K562 (cell line): ENCODE measurements at regions not wholly inside any gene's neighbourhood (a gene's known extent, or its start where the extent isn't known, plus 50 kb on each side); places are given as distances from the start of the nearest gene placed in this dataset.

Experiments
- FOSL1 ChIP-seq: fragments of 200-800 bp; sonication (Bioruptor generic); conservative IDR thresholded peaks from 2 replicates; pipeline ENCODE4 v1.6.1; 2016; ENCODE audit warnings: missing genetic modification characterization, missing compliant biosample characterization
- MAFF ChIP-seq: IDR thresholded peaks from 2 replicates; pipeline ENCODE4 v1.6.1; 2012; ENCODE audit warnings: low read length, improper control_type of control experiment
- MAFG ChIP-seq: fragments of 450-650 bp; conservative IDR thresholded peaks from 2 replicates; pipeline ENCODE4 v1.6.1; 2016; ENCODE audit warnings: missing genetic modification characterization, missing compliant biosample characterization
- TBP ChIP-seq: optimal IDR thresholded peaks from 2 replicates; pipeline ENCODE3; 2011; ENCODE audit warnings: low read depth, low read length, improper control_type of control experiment
- ZBTB34 ChIP-seq: fragments of 250-450 bp; sonication (Bioruptor Pico); IDR thresholded peaks from 2 replicates; pipeline ENCODE4 v1.8.0; 2021; ENCODE audit warnings: mild to moderate bottlenecking, moderate library complexity
- ZNF134 ChIP-seq: fragments of 250-450 bp; sonication (Bioruptor Pico); conservative IDR thresholded peaks from 2 replicates; pipeline ENCODE4 v1.4.0; 2020
- ZNF224 ChIP-seq: sonication (generic); formaldehyde crosslinking; IDR thresholded peaks from 2 replicates; pipeline ENCODE4 v1.8.0; 2022; ENCODE audit warnings: mild to moderate bottlenecking, missing genetic modification reagents
- ZNF407 ChIP-seq: fragments of 450-650 bp; IDR thresholded peaks from 2 replicates; pipeline ENCODE4 v1.6.1; 2016; ENCODE audit warnings: low read depth
- ZNF507 ChIP-seq: conservative IDR thresholded peaks from 2 replicates; pipeline ENCODE4 v1.6.1; 2017; ENCODE audit warnings: missing genetic modification characterization, missing compliant biosample characterization
- ZNF79 ChIP-seq: fragments of 250-450 bp; sonication (Bioruptor Pico); IDR thresholded peaks from 2 replicates; pipeline ENCODE4 v1.4.0; 2020; ENCODE audit warnings: low read depth, mild to moderate bottlenecking, moderate library complexity

GRCh38 chr6:90993770-90994169, 406.9 kb upstream of the MAP3K7 start (continued):
- TF ChIP-seq ZBTB34 (CRISPR knock-in tag) (no peak), ZNF507 (tag) (no peak), TBP (no peak), MAFF (peak; percentile 17; the same call in 1 of the 2 replicates), ZNF79 (CRISPR knock-in tag) (no peak), FOSL1 (tag) (no peak), MAFG (peak; percentile 31; the same call in 1 of the 2 replicates), ZNF134 (CRISPR knock-in tag) (no peak), ZNF407 (no peak), ZNF224 (CRISPR knock-in tag) (no peak)
